Prostate gland (tissue), 2 donors: ENCODE measurements at regions not wholly inside any gene's neighbourhood (a gene's known extent, or its start where the extent isn't known, plus 50 kb on each side); places are given as distances from the start of the nearest gene placed in this dataset.

Experiments used
- CTCF ChIP-seq, 4 experiments: fragments of 200-600 bp in 2 of 4; fragments of 450-650 bp in 2 of 4; sonication (generic) in 2 of 4; IDR thresholded peaks; 1 replicate in 3 of 4; 2 replicates in 1 of 4; pipeline ENCODE4 v1.5.1; 2016 to 2019; ENCODE audit warnings: antibody characterized with exemption in 4 of 4, mild to moderate bottlenecking in 2 of 4, moderate library complexity in 2 of 4
- POLR2AphosphoS5 ChIP-seq: sonication (generic); formaldehyde crosslinking; IDR thresholded peaks from one replicate; pipeline ENCODE4 v1.6.1; 2017; ENCODE audit warnings: antibody characterized with exemption

GRCh38 chr1:242754926-242755325 is 230.4 kb upstream of the PLD5 start:
- TF ChIP-seq POLR2AphosphoS5 (no peak), CTCF (IDR thresholded peaks at IDR 0.05) (no peak)
